Limb (tissue), 2 donors: ENCODE measurements at regions not wholly inside any gene's neighbourhood (a gene's known extent, or its start where the extent isn't known, plus 50 kb on each side); places are given as distances from the start of the nearest gene placed in this dataset.

Experiments
- DNase-seq, 2 donors: peaks; one replicate each; pipeline ENCODE4 v3.0.0-alpha.2; 2016; ENCODE audit errors: extremely low spot score in 2 of 2

DNA sequence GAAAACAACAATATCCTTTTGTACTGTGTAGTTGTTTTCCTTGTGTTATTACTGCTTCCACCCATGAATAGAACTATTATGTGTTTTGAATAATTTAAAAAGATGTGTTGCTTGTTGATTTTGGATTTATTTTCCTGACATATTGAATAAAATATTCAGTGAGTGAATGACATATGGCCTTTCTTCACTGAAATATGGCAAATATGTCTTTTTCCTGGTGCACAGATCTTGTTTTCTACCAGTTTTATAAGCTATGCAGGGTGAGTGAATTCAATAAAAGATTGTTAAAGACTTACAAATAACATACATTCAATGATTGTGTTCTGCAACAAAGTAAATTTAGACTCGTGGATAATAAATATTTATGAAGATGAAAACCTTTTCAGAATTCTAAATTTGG, 1216.3 kb upstream of the ADGRL3 start:
- DNase-seq: no peak

DNA sequence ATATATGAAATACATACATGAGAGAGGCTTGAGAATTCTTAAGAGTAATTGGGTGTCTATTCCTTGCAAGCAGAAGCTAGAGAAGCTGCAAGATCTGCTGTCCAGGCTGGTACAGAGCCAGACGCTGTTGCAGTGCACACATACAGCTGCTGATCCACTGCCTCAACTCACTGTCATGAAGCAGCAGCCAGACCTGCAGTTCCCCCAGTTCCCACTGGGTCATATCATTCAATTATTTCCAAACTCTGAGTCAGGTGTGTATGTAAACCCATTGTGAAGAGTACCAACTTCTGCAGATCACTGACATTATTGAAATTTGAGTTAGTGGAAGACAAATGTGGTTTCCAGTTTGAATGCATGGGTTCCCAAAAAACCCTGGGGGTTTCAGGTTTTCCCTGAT, 1212.8 kb upstream of the ADGRL3 start:
- DNase-seq: no peak

- DNase-seq: no peak
Observed at GRCh38 chr4:59994118-59994517, 1206.0 kb upstream of the ADGRL3 start.

DNA sequence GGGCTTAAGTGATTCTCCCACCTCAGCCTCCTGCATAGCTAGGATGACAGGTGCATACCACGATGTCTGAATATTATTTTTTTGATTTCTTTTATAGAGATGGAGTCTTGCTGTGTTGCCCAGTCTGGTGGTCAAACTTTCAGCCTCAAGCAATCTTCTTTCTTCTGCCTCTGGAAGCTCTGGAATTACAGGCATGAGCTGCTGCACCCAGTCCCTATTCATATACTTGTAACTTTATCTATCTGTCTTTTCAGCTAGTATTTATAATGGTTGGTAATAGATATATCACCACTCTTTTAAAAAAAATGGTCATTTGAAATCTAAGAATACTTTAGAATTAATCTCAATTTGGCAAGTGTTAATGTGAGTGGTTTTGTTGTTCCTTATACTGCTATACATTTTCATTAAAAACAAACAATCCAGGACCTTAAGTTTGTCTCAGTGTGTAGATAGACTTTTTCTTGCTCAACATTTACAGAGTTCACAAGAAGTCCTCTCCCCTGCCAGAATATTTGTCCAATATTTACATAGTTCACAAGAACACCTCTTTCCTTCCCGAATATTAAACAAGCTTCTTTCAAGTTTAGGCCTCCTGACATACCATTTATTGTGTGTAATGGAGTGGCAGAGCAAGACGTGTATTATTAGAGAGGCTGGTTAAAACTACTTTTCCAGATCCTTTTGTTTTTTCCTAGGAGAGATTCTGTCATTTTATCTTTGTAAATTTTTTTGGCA, 1197.4 kb upstream of the ADGRL3 start:
- DNase-seq: no peak

DNA sequence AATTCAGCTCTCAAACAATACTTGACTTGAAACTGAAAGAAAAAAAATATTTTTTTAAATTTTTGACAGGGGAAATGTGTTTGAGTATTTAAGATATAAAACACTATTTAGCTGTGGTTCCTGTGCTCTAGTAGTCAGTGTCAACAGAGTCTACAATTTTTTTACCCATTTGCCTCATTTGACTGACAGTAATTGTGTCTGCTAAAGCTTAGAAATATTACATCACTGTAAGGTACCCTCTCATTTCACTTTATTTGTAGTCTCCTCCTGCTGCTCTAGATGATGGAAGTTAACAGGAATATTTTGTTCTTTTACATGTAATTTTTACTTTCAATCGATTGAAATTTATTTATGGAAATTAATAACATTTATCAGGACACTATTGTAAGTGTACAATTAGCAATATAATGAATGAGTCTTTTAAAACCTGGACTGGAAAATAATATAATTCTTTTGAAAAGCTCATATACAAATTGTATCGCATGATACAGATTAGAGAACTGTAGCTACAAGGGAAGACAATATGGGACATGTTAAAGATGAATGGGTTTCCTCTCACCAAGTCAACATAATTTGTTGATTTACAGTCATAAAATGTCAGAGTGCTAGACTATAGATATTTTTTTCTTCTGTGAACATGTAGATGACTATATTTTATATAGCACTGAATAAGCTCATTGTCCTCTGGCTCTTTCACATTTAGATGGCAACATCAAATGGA, 1186.5 kb upstream of the ADGRL3 start:
- DNase-seq: no peak

DNA sequence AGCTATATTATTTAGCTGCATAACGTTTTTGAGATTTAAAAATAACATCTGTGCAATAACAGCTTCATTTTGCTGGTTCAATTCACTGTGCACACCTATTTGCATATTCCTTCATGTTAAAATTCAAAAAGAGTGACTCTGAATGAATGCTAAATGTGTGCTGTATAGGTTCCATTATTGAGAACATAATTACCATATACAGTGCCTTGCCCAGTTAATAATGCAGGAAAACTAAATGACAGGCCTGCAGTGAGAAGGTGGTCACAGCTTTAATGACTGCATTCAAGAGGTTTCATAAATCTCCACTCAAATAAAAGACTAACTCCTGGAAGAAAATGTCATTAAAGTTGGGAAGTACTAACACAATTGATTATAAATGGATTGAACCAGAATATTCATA, 1183.2 kb upstream of the ADGRL3 start:
- no peak for DNase-seq

- DNase-seq: no peak
Observed at GRCh38 chr4:60019180-60019579, 1180.9 kb upstream of the ADGRL3 start.

- DNase-seq: no peak
Observed at GRCh38 chr4:60019946-60020345, 1180.2 kb upstream of the ADGRL3 start.

- DNase-seq: no peak
Observed at GRCh38 chr4:60020389-60020788, 1179.7 kb upstream of the ADGRL3 start.

GRCh38 chr4:60033826-60034225, 1166.3 kb upstream of the ADGRL3 start:
- DNase-seq: no peak

DNA sequence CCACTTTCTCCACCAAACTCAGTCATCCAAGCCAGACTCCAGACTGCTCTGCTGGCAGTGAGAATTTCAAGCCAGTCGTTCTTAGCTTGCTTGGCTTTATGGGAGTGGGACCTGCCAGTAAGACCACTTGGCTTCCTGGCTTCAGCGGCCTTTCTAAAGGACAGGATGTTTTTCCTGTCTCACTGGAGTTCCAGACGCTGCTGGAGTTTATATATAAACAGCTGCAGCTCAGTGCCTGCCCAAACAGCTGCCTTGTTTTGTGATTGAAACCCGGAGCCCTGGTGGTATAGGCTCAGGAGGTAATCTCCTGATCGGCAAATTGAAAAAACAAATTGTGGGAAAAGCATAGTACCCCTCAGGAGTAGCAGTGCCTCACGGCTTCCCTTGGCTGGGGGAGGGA, 1165.8 kb upstream of the ADGRL3 start:
- peak in 1 of 2 donors; percentile 9 for DNase-seq

GRCh38 chr4:60039908-60040307, 1160.2 kb upstream of the ADGRL3 start:
- no peak for DNase-seq

DNA sequence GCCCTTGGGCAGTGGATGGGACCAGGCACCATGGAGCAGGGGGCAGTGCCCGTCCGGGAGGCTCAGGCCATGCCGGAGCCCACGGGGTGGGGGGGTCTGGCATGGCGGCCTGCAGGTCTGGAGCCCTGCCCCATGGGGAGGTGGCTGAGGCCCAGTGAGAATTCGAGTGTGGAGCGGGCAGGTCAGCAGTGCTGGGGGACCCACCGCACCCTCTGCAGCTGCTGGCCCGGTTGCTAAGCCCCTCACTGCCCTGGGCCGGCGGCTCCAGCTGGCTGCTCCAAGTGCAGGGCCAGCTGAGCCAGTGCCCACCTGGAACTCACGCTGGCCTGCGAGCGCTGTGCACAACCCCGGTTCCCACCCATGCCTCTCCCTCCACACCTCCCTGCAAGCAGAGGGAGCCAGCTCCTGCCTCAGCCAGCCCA, 1157.9 kb upstream of the ADGRL3 start:
- DNase-seq: no peak

DNA sequence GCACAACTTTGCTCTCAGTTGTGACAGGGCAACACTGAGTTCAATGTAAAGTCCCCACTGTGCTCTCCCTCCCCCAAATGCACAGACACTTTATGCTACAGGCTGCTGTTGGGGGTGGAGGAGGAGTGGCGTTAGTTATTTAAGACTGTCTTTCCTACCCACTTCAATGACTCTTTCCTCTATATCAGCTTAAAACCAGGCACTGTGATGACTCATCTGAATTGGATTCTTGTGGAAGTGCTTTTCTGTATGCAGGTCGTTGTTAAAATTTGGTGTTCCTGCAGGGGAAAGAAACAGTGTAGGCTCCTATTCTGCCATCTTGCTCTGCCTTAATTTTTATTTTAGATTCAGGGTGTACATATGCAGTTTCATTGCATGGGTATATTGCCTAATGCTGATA, 1157.2 kb upstream of the ADGRL3 start:
- no peak for DNase-seq

- DNase-seq: no peak
Observed at GRCh38 chr4:60078984-60079383, 1121.1 kb upstream of the ADGRL3 start.

DNA sequence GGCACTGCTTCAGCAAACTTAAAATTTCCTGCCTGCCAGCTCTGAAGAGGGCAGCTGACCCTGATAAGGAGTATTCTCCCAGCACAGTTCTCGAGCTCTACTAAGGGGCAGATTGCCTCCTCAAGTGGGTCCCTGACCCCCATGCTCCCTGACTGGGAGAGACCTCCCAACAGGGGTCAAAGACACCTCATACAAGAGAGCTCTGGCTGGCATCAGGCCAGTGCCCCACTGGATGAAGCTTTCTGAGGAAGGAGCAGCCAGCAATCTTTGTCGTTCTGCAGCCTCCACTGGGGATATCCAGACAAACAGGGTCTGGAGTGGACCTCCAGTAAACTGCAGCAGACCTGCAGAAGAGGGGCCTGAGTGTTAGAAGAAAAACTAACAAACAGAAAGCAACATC, 1118.3 kb upstream of the ADGRL3 start:
- no peak for DNase-seq

DNA sequence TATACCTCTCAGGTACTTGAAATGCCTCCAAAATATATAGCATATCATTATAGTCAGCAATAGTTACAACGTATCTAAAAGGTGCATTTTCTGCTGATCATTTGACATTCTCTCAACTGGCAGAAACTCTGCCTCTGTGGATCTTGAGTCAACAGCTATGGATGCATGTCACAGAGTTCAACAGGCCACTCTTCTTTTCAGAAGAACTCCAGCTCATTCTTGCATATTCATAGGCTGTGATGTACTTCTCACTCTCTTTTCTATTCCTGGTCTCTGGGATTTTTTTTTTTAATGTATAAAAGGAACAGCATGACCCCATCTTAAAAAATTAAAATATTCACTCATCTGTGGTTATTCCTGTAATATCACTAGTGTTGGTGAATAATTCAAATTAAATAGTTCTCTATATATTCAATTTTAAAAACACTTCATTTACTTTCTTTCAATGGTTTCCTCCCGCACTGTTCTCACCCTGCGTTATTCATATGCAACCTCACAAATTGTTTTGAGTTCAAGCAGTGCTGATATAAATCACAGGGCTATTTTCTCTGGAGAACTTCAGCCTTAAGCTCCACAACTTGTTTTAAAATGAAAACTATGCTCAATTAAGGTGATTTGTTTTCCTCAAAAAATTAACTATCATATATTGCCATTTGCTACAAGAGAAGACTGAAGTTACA, 1111.2 kb upstream of the ADGRL3 start:
- no peak for DNase-seq

GRCh38 chr4:60089546-60090273, 1110.4 kb upstream of the ADGRL3 start:
- DNase-seq: no peak

DNA sequence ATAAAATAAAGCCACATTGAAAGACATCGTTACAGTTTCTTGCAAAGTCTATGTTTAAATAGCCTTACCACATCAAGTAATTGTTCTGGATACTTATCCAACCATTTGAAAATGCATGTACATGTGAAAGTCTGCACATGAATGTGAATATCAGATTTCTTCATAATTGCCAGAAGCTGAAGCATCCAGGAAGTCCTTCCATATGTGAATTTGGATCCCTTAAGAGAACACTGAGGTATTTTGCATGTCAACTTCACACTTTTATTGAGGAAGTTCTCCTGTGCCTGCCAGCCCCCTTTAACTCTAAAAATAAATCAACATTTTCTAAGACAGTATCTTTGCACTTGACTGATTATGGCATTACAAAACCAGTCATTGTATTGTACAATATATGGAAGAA, 1103.5 kb upstream of the ADGRL3 start:
- no peak for DNase-seq

DNA sequence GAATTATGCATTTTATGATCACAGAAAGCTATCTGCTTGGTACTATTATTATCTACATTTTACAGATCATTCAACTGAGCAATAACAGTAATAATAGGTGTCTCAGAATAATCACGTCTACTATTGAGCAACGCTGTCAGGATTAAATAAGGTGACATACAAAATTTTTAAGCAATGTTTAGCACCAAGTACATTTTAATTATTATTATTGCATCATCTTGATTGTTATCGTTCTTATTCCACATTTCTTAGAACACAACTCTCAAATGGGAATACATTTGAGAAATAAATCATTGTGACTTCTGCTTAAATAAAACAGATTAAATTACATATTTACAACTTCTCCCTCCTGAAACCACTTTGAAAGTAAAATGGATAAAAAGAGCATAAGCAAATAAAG, 1083.5 kb upstream of the ADGRL3 start:
- DNase-seq: no peak

DNA sequence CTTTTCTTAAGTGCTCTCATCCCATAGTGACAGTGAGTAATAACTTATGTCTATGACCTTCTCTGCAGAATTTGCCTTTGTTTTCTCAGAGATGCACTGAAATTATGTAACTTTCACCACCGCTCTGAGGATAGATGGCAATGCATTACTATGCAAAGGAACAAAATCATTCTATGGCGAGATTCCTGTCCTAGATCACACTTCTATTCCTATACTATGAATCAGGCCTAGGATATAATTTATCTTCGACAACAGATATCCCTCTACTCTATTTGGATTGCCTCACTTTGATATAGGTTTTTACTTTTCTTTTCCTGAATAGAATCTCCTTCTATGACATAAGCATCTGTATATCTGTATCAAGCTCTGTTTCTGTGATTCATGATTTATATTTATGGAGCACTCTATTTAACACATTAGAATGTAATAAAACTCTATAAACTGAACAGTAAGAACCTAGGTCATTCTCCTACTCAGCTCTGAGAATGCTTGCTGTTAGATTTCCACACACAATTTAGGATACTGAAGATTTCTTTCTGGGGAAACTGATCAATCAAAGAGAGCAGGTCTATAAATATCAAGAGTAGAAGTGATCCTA, 1082.3 kb upstream of the ADGRL3 start:
- DNase-seq: no peak

DNA sequence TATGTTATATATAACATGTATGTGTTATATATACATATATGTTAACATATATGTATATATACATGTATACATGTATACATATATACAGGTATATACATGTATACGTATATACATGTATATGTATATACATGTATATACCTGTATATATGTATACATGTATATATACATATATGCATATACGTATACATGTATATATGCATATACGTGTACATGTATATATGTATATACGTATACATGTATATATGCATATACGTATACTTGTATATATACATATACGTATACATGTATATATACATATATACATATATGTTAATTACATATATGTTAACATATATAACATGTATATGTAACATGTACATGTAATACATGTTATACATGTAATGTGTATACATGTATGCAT, 1077.3 kb upstream of the ADGRL3 start:
- no peak for DNase-seq
